ENCODE measurements at regions not wholly inside any gene's neighbourhood (a gene's known extent, or its start where the extent isn't known, plus 50 kb on each side); places are given as distances from the start of the nearest gene placed in this dataset.

DNA sequence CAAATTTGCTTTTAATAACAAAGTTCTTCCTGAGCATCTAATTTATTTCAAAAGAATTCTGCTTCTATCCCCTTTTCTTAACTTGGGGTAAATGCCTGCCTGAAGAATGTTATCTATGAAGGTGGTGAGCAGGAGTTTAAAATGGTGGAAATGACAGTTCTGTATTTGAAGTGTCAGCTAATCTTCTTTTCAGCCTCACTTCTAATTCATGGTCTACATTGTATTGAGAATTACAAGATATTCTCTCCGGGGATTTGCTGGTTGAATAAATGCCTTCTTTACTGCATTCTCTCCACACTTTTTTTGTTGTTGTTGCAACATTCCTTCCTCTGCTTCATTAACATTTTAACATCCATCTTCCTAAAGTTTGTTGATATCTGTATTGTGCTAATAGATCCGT lies 143.1 kb upstream of the GRIN3A start:
- Histone ChIP-seq H3K27ac (replicated peaks in 1 of 4) (no peak overlapping the region), H3K4me1 (peaks cover 0 to 5% (median 1%) of the 10 kb centered on the region in 4 donors), H3K9me3 (no peaks in the 10 kb centered on the region), H3K27me3 (no peaks in the 10 kb centered on the region), H3K36me3 (no peaks in the 10 kb centered on the region), H3K4me3 (no peak overlapping the region)
- TF ChIP-seq POLR2AphosphoS5 (IDR thresholded peaks at IDR 0.05), result no peak
- TF ChIP-seq EP300 (IDR thresholded peaks at IDR 0.05), result no peak
- no peak for TF ChIP-seq POLR2A (IDR thresholded peaks at IDR 0.05; ENCODE audit: low read depth)
- TF ChIP-seq, protein P1, sequence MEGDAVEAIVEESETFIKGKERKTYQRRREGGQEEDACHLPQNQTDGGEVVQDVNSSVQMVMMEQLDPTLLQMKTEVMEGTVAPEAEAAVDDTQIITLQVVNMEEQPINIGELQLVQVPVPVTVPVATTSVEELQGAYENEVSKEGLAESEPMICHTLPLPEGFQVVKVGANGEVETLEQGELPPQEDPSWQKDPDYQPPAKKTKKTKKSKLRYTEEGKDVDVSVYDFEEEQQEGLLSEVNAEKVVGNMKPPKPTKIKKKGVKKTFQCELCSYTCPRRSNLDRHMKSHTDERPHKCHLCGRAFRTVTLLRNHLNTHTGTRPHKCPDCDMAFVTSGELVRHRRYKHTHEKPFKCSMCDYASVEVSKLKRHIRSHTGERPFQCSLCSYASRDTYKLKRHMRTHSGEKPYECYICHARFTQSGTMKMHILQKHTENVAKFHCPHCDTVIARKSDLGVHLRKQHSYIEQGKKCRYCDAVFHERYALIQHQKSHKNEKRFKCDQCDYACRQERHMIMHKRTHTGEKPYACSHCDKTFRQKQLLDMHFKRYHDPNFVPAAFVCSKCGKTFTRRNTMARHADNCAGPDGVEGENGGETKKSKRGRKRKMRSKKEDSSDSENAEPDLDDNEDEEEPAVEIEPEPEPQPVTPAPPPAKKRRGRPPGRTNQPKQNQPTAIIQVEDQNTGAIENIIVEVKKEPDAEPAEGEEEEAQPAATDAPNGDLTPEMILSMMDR (IDR thresholded peaks at IDR 0.05), result no peak
- no peak for DNase-seq (ENCODE audit: extremely low spot score)
- WGBS, result 71% methylated on average over 2 of the region's 2 CpGs
- intact Hi-C loops (cut with DNase I), result no loop called here

DNA sequence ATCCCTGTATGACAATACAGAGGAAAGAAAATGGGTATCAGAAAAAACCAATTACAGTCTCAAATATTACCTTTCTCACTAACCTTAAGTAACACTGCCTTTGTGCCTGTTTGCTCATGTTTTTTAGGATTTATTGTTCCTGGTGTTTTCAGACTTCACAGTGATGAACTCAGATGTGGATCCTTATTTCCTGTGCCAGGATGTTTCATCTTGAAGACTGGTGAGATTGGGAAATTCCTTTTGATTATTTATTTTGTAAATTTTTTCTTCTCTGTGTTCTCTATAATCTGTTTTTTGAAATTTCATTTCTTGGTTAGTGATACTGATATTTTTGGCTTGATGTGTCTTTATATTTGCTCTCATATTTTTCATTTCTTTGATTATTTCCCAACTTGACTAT lies 142.4 kb upstream of the GRIN3A start:
- Histone ChIP-seq H3K4me1 (peaks cover 0 to 5% (median 1%) of the 10 kb centered on the region in 4 donors), H3K27me3 (no peaks in the 10 kb centered on the region), H3K4me3 (no peak overlapping the region), H3K36me3 (no peaks in the 10 kb centered on the region), H3K27ac (replicated peaks in 1 of 4) (no peak overlapping the region), H3K9me3 (no peaks in the 10 kb centered on the region)
- no peak for TF ChIP-seq EP300 (IDR thresholded peaks at IDR 0.05)
- TF ChIP-seq POLR2A (IDR thresholded peaks at IDR 0.05; ENCODE audit: low read depth), result no peak
- TF ChIP-seq POLR2AphosphoS5 (IDR thresholded peaks at IDR 0.05), result no peak
- intact Hi-C loops (cut with DNase I), result no loop called here
- DNase-seq (ENCODE audit: extremely low spot score), result no peak

DNA sequence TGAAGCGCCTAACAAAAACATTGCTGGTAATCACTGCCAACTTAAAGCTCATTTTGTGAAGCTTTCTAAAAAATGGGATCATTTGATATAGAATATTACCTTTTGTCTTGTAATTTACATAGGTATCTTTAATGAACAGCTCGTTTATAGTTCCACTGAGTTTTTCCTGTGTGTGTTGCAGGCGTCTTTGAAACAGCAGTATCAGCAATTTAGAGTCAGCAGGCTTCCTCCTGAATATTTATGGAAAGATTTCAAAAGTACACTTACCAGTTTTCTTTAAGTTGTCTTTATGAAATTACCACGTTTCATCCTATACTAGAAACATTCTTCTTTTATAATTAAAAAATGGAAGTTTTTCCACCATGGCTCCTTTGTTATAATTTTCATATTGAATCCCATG lies 140.3 kb upstream of the GRIN3A start:
- DNase-seq (ENCODE audit: extremely low spot score), result no peak
- Histone ChIP-seq H3K4me3 (no peak overlapping the region), H3K27me3 (no peaks in the 10 kb centered on the region), H3K27ac (replicated peaks in 1 of 4) (no peak overlapping the region), H3K36me3 (no peaks in the 10 kb centered on the region), H3K4me1 (no peaks in the 10 kb centered on the region), H3K9me3 (no peaks in the 10 kb centered on the region)
- no peak for TF ChIP-seq POLR2AphosphoS5 (IDR thresholded peaks at IDR 0.05)
- TF ChIP-seq POLR2A (IDR thresholded peaks at IDR 0.05; ENCODE audit: low read depth), result no peak
- no peak for TF ChIP-seq EP300 (IDR thresholded peaks at IDR 0.05)
- TF ChIP-seq, protein P1 (IDR thresholded peaks at IDR 0.05), result no peak
- intact Hi-C loops (cut with DNase I), result no loop called here
- 57% methylated on average over 4 of the region's 4 CpGs for WGBS

DNA sequence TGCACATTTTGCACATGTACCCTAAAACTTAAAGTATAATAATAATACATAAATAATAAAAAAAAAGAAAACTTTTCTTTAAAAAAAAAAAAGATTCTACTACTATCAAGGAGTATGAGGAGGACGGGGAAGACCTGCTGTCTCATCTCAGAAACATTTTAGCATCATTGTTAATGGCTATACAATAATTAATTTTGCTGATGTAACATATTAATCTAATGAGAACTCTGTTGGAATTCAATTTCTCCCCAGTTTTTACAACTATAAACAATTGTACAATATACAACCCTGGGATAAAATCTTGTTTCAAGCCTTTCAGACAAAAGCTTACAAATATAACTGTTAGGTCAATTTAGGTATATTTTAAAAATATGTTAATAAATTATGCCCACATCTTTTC lies 139.0 kb upstream of the GRIN3A start:
- intact Hi-C loops (cut with DNase I), result no loop called here
- no peaks in the 10 kb centered on the region for H3K36me3 ChIP-seq
- H3K4me1 ChIP-seq, result no peaks in the 10 kb centered on the region
- TF ChIP-seq POLR2AphosphoS5 (IDR thresholded peaks at IDR 0.05), result no peak
- TF ChIP-seq POLR2A (IDR thresholded peaks at IDR 0.05; ENCODE audit: low read depth), result no peak
- TF ChIP-seq, protein P1 (IDR thresholded peaks at IDR 0.05), result no peak
- no peak for TF ChIP-seq EP300 (IDR thresholded peaks at IDR 0.05)
- DNase-seq (ENCODE audit: extremely low spot score), result no peak
- no peaks in the 10 kb centered on the region for H3K27me3 ChIP-seq
- H3K4me3 ChIP-seq, result no peak overlapping the region
- WGBS, result 69% methylated on average over 1 of the region's 1 CpG
- no peak overlapping the region for H3K27ac ChIP-seq (replicated peaks in 1 of 4)
- H3K9me3 ChIP-seq, result no peaks in the 10 kb centered on the region

DNA sequence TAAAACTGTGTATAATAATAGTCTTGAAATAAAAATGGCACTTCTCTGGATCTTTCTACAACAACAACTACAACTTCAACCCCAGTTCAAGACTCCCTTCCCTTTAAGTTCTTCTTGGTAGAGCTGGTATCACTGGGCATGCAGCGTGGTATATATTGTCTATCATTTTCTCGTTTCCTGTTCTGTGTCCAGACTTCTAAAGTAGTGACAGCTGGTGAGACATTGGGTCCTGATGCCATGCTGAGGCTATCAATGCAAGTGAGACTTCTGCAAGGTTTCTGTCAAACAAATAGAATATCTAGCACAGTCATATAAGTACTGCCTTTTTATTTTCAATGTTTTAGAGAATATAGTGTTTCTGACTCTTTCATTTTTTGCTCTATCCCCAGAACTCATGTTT lies 123.0 kb upstream of the GRIN3A start:
- intact Hi-C loops (cut with DNase I), result no loop called here
- no peak overlapping the region for H3K4me3 ChIP-seq
- TF ChIP-seq POLR2AphosphoS5 (IDR thresholded peaks at IDR 0.05), result no peak
- TF ChIP-seq, protein P1 (IDR thresholded peaks at IDR 0.05), result no peak
- no peak for TF ChIP-seq EP300 (IDR thresholded peaks at IDR 0.05)
- no peak for TF ChIP-seq POLR2A (IDR thresholded peaks at IDR 0.05; ENCODE audit: low read depth)
- no peaks in the 10 kb centered on the region for H3K27me3 ChIP-seq
- H3K36me3 ChIP-seq, result no peaks in the 10 kb centered on the region
- H3K9me3 ChIP-seq, result no peaks in the 10 kb centered on the region
- DNase-seq (ENCODE audit: extremely low spot score), result no peak
- 85% methylated on average over 2 of the region's 2 CpGs for WGBS
- no peak overlapping the region for H3K27ac ChIP-seq (replicated peaks in 1 of 4)
- H3K4me1 ChIP-seq, result no peaks in the 10 kb centered on the region

Data from esophagus muscularis mucosa (tissue), 4 donors.